Adrenal gland (tissue), 5 donors: ENCODE measurements at regions not wholly inside any gene's neighbourhood (a gene's known extent, or its start where the extent isn't known, plus 50 kb on each side); places are given as distances from the start of the nearest gene placed in this dataset.

Experiments
- CTCF ChIP-seq, 6 experiments: fragments of 450-650 bp in 4 of 6; fragments of 200-600 bp in 2 of 6; sonication (generic) in 1 of 6; IDR thresholded peaks; 1 replicate in 5 of 6; 2 replicates in 1 of 6; pipeline versions ENCODE4 v1.5.1 to v1.8.0; 2016 to 2021; ENCODE audit warnings: antibody characterized with exemption in 6 of 6, mild to moderate bottlenecking in 2 of 6, moderate library complexity in 1 of 6
- POLR2A ChIP-seq, 2 donors: fragments of 450-650 bp; IDR thresholded peaks; one replicate each; pipeline ENCODE4 v1.6.1; 2017; ENCODE audit warnings: antibody characterized with exemption in 2 of 2, mild to moderate bottlenecking in 2 of 2, moderate library complexity in 1 of 2
- donor health status: DM: no; HTN: no; CAD: no.

- TF ChIP-seq POLR2A (IDR thresholded peaks at IDR 0.05): no peak
- TF ChIP-seq CTCF (IDR thresholded peaks at IDR 0.05): no peak
These were observed 233.7 kb upstream of the PHYHIPL start for GRCh38 chr10:58942724-58943123.
